Adrenal gland (tissue), 5 donors: ENCODE measurements at regions not wholly inside any gene's neighbourhood (a gene's known extent, or its start where the extent isn't known, plus 50 kb on each side); places are given as distances from the start of the nearest gene placed in this dataset.

Experiments used
- POLR2A ChIP-seq, 2 donors: fragments of 450-650 bp; IDR thresholded peaks; one replicate each; pipeline ENCODE4 v1.6.1; 2017; ENCODE audit warnings: antibody characterized with exemption in 2 of 2, mild to moderate bottlenecking in 2 of 2, moderate library complexity in 1 of 2
- TF ChIP-seq, protein P1 (sequence below), 6 experiments: fragments of 450-650 bp in 4 of 6; fragments of 200-600 bp in 2 of 6; sonication (generic) in 1 of 6; IDR thresholded peaks; 1 replicate in 5 of 6; 2 replicates in 1 of 6; pipeline versions ENCODE4 v1.5.1 to v1.8.0; 2016 to 2021; ENCODE audit warnings: antibody characterized with exemption in 6 of 6, mild to moderate bottlenecking in 2 of 6, moderate library complexity in 1 of 6
- donor health status: DM: no; HTN: no; CAD: no.

DNA sequence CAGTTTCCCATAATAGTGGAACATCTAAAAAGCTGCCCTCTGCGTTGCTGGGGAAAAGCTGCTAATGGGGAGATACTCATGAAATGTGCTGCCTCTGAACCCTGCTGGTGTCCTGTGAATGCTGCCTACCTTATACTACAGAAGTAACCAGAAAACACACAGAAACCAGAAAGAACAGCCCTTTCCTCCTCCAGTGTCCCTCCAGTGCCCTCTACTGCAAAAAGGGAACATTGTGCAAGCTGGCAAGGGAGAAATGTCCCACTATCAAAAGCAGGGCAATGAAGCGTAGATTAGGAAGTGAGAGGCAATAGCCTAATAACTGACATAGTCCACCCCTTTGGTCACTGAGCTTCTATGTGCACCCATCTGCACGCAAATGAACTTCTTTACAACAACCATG, 162.7 kb upstream of the ETAA1 start:
- TF ChIP-seq, protein P1, sequence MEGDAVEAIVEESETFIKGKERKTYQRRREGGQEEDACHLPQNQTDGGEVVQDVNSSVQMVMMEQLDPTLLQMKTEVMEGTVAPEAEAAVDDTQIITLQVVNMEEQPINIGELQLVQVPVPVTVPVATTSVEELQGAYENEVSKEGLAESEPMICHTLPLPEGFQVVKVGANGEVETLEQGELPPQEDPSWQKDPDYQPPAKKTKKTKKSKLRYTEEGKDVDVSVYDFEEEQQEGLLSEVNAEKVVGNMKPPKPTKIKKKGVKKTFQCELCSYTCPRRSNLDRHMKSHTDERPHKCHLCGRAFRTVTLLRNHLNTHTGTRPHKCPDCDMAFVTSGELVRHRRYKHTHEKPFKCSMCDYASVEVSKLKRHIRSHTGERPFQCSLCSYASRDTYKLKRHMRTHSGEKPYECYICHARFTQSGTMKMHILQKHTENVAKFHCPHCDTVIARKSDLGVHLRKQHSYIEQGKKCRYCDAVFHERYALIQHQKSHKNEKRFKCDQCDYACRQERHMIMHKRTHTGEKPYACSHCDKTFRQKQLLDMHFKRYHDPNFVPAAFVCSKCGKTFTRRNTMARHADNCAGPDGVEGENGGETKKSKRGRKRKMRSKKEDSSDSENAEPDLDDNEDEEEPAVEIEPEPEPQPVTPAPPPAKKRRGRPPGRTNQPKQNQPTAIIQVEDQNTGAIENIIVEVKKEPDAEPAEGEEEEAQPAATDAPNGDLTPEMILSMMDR (IDR thresholded peaks at IDR 0.05) = peak in 5 of 6 experiments; percentile 47 to 72 (median 61)
- no peak for TF ChIP-seq POLR2A (IDR thresholded peaks at IDR 0.05)
